HG03045 (cell line): ENCODE measurements at regions not wholly inside any gene's neighbourhood (a gene's known extent, or its start where the extent isn't known, plus 50 kb on each side); places are given as distances from the start of the nearest gene placed in this dataset.

ENCODE experiments used
- ATAC-seq: cut with Tn5 transposase; IDR thresholded peaks from one replicate; pipeline ENCODE4 v1.9.1; 2021; ENCODE audit warnings: mild to moderate bottlenecking, moderate library complexity; ENCODE audit not compliant: unreplicated experiment

DNA sequence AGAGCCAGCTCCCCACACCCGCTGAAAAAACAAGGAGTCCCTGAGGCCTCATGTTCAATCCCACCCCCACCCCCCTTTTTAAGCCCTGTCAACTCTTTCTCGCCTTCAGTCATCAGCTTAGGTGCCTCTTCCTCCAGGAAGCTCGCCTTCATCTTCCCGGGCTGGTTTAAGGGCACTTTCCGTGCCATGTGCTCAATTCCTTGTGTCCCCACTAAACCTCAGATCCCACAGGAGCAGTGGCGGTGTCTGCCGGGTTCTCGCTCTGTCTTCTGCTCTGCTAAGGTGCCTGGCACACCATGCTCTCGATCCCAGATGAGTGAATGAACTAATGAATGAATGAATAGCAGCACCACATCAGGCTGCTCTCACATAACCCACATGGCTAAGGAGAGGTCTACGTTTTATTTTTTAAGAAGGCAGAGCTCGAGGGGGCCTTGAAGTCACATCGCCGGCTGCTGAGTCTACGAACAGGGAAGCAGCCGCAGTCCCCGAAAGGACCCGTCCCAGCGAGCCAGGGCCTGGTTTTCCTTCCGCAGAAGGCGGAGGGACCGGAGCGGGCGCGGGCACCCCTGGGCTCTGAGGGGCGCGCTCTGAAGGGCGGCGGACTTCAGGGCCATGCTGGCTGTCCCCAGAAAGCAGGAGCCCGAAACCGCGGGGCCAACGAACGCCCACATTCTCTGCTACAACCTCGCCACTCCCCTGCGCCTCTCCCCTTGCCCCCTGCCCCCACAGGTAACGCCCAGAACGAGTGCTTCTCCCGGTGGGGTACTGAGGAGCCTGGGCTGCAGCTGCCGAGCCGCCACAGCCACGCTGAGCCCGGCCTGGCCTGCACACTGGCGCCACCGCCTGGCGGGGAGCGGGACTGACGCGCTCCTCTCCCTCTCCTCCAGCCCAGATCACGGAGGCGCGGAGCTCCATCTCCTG lies 73.4 kb upstream of the KCNMA1 start:
- ATAC-seq = peak; percentile 89

DNA sequence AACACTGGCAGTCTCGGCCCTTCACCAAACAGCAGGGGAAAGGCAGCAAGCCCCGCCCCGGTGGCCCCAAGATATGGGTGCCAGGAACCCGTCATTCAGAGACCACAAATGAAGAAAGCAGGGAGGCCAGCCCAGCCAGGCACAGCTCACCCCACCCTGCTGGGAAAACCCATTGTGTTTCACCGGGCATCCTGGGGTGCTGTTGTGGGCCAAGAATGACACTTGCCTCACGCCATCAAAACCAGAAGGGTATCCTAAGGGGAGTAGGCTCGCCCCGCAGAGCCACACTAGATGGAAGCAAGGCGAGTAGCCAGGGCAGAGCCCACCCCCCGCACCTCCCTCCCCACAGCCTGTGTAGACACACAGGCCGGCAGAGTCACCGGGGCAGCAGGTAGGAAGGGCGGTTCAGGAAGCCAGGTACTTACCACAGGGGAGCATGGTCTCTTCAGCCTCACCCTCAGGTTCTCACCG lies 72.5 kb upstream of the KCNMA1 start:
- peak; percentile 34 for ATAC-seq

DNA sequence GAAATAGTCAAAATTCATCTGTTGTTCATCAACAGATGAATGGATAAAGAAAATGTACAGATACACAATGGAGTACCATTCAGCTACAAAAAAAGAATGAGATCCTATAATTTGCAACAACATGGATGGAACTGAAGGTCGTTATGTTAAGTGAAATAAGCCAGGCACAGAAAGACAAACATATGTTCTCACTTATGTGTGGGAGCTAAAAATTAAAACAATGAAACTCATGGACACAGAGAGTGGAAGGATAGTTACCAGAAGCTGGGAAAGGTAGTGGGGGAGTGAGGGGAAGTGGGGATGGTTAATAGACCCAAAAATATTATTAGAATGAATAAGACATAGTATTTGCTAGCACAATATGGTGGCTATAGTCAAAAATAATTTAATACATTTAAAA lies 70.0 kb upstream of the KCNMA1 start:
- ATAC-seq = no peak

GRCh38 chr10:77702166-77702565 lies 64.6 kb upstream of the KCNMA1 start:
- ATAC-seq = peak; percentile 53

DNA sequence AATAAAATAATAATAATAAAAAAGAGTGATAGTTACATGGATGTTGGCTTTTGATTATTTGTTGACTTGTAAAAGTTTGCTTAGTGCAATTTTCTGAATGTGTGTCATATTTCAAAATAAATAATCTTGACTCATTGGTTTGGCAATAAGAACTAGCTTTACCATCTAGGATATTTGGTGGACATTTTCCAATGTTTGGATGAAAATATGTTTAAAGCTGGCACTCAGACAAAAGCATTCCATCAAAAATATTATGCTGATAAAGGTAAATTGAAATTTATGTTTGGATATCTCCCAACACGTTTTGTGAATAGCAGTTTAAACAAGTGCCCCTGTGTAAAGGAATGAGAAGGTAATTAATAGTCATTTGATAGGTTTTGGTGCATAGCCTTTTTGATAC lies 62.5 kb upstream of the KCNMA1 start:
- no peak for ATAC-seq

GRCh38 chr10:77699080-77699645 lies 61.6 kb upstream of the KCNMA1 start:
- no peak for ATAC-seq

- ATAC-seq = no peak
Observed at GRCh38 chr10:77698267-77698931, 60.8 kb upstream of the KCNMA1 start.

DNA sequence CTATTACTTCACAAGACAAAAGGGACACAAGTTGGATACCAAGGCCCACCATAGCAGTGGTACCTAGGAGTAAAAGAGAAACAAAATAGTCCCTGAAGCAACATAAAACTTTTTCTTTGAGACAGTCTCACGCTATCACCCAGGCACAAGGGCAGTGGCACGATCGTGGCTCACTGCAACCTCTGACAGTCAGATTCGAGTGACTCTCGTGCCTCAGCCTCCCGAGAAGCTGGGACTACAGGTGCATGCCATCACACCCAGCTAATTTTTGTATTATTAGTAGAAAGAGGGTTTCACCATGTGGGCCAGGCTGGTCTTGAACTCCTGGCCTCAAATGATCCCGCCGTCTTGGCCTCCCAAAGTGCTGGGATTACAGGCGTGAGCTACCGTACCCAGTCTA lies 59.0 kb upstream of the KCNMA1 start:
- no peak for ATAC-seq

DNA sequence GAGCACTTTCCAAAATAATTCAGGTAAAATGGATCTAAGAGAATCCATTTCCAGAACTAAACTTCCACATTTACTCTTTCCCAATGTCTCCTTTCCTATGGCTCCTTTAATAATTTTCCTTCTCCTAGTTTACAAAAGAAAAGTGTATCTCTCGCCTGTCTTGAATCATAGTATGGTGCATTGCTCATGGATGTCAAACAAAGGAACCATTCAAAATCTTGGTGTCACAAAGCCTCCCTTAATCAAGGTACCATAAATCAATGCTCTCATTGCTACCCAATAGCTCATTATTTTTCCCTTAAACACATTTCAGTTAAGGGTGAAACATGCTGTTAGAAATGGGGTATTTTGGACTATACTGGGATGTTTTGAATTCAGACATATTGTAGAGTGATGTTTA lies 57.6 kb upstream of the KCNMA1 start:
- ATAC-seq = no peak

DNA sequence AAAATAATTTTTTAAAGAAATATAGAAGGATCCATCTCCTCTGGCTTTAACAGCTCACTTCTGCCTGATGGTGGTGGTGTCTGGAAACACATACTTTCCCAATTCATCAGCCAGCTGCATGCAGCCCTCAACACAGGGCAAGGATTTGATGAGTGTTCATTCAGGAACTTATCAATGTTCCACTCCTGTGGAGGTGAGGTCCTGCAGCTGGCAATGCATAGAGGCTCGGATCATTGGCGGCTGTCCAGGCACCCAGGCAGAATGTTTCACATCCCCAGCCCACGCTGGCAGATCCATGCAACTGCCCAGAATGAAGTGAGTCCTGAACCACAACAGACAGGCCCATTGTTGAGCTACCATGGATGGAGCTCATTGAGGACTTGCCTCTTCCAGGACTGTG lies 55.2 kb upstream of the KCNMA1 start:
- ATAC-seq = no peak

DNA sequence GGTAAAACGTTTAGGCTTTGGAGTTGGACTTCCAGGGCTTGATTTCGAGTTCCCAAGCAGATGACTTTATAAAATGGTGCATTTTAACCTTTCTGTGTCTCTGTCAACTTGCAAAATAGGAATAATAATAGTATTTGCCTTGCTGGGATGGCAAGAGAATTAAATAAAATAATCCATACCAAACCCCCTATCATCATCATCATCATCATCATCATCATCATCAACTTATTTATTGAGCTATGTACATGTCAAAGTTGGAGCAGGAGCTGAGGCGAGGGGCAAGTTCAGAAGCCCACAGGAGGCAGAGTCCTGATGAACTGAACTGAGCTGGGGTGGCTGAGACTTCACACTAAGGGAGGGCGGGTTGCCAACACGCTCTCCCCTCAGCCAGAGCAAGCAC lies 51.7 kb upstream of the KCNMA1 start:
- ATAC-seq = no peak

DNA sequence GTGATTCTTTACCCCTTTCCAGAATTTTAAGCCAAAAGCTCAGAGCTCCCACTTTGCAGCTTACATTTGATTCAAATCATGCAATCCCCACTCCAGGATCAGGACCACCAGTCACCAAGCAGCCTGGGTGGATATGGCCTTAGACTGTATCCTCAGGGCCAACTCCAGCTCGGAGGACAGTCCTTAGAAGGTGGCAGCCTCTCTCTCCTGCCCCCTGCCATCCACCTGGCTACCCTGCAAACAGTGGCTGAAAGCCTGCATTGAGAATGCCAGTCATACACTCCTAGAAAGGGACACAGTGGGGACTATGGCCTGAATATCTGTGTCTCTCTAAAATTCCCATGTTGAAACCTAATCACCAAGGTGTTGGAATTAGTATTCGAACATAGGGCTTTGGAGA lies 50.0 kb upstream of the KCNMA1 start:
- no peak for ATAC-seq
